K562 (cell line): ENCODE measurements at regions not wholly inside any gene's neighbourhood (a gene's known extent, or its start where the extent isn't known, plus 50 kb on each side); places are given as distances from the start of the nearest gene placed in this dataset.

Experiments
- ATAC-seq: fragments of 200-7000 bp; cut with Tn5 transposase; 3 replicates; pipeline ENCODE4 v1.9.1; 2020; ENCODE audit warnings: moderate library complexity
- BruUV-seq: library from RNA; stranded (reverse); fragments of 400-500 nt; replicated peaks from 2 replicates; lab custom pipeline; 2021; lab: Mats Ljungman, UMichigan
- CTCF ChIA-PET: fragments of 300-600 bp; formaldehyde crosslinking; extraction: SDS; loops from one replicate; lab custom pipeline; 2021; ENCODE audit warnings: low intra/inter-chr PET ratio; lab: Yijun Ruan, JAX
- POLR2A ChIA-PET: fragments of 300-600, 350-650 bp; sonication (Branson Sonifier 250); formaldehyde crosslinking; extraction: SDS; loops from one replicate; lab custom pipeline; 2021; ENCODE audit warnings: antibody characterized with exemption, inconsistent platforms; lab: Yijun Ruan, JAX
- DNase-seq, 4 experiments: peaks; one replicate each; pipeline versions ENCODE4 v3.0.0 to v3.0.0-alpha.2; 2011 to 2018; ENCODE audit warnings: low spot score in 3 of 4, mixed read lengths in 3 of 4; ENCODE audit errors: extremely low read depth in 1 of 4
- FAIRE-seq: peaks from 2 replicates; lab custom pipeline; 2011; peaks lifted over from hg19 to GRCh38; lab: Jason Lieb, UNC
- H2AFZ ChIP-seq: 2 replicates; pipeline ENCODE4 v1.6.0; 2011; ENCODE audit warnings: low read depth, low read length, control low read depth, inconsistent platforms
- H3K27ac ChIP-seq: fragments of 200-600 bp; 3 replicates; pipeline ENCODE4 v1.8.0; 2011; ENCODE audit warnings: low read depth, mild to moderate bottlenecking, control low read depth, inconsistent platforms, low read length, moderate library complexity, mixed read lengths; ENCODE audit errors: extremely low read depth
- H3K27me3 ChIP-seq, 2 experiments: fragments of 300-600 bp in 1 of 2; 2 replicates in 1 of 2; 3 replicates in 1 of 2; pipeline versions ENCODE4 v1.6.0 to v1.8.0; 2011; ENCODE audit warnings: inconsistent platforms in 2 of 2, low read length in 2 of 2, mild to moderate bottlenecking in 1 of 2, mixed read lengths in 1 of 2, moderate library complexity in 1 of 2; ENCODE audit not compliant: control insufficient read depth in 2 of 2, insufficient read depth in 2 of 2
- H3K36me3 ChIP-seq: fragments of 300-600 bp; 3 replicates; pipeline ENCODE4 v1.8.0; 2011; ENCODE audit warnings: mild to moderate bottlenecking, low read length, inconsistent platforms; ENCODE audit not compliant: control insufficient read depth, insufficient read depth
- H3K4me1 ChIP-seq, 2 experiments: fragments of 200-600 bp in 1 of 2; replicated peaks in 1 of 2; 2 replicates in 1 of 2; 3 replicates in 1 of 2; pipeline versions ENCODE4 v1.5.1 to v1.8.0; 2011; ENCODE audit warnings: inconsistent platforms in 2 of 2, low read length in 2 of 2, mild to moderate bottlenecking in 1 of 2, mixed read lengths in 1 of 2, moderate library complexity in 1 of 2; ENCODE audit not compliant: control insufficient read depth in 2 of 2, insufficient read depth in 2 of 2
- H3K4me2 ChIP-seq: 2 replicates; pipeline ENCODE4 v1.6.1; 2011; ENCODE audit warnings: low read length, control low read depth, inconsistent platforms, mixed read lengths; ENCODE audit not compliant: insufficient read depth
- H3K4me3 ChIP-seq: fragments of 200-600 bp; sonication (generic), shearing (Covaris generic); 2 replicates; pipeline ENCODE4 v1.5.1; 2016; ENCODE audit warnings: control low read depth, inconsistent platforms
- H3K79me2 ChIP-seq: fragments of 200-600 bp; 3 replicates; pipeline ENCODE4 v1.8.0; 2011; ENCODE audit warnings: low read length, inconsistent platforms; ENCODE audit not compliant: control insufficient read depth, insufficient read depth
- H3K9ac ChIP-seq, 2 experiments: 2 replicates each; pipeline versions ENCODE4 v1.6.0 to v1.6.1; 2011; ENCODE audit warnings: low read depth in 2 of 2, low read length in 2 of 2, control low read depth in 1 of 2, inconsistent platforms in 1 of 2, mild to moderate bottlenecking in 1 of 2, mixed read lengths in 1 of 2; ENCODE audit not compliant: insufficient read depth in 1 of 2
- H3K9me1 ChIP-seq: one replicate; pipeline ENCODE4 v1.6.0; 2011; ENCODE audit warnings: inconsistent platforms, mild to moderate bottlenecking, low read length, moderate library complexity; ENCODE audit not compliant: control insufficient read depth, insufficient read depth
- H3K9me3 ChIP-seq: replicated peaks from 2 replicates; pipeline ENCODE4 v1.5.1; 2011; ENCODE audit warnings: low read depth, low read length, inconsistent platforms; ENCODE audit not compliant: control insufficient read depth, insufficient read depth
- H4K20me1 ChIP-seq: replicated peaks from 2 replicates; pipeline ENCODE4 v1.6.1; 2011; ENCODE audit warnings: low read length, inconsistent platforms, mixed read lengths; ENCODE audit not compliant: control insufficient read depth, insufficient read depth
- DNMT1 ChIP-seq: fragments of 450-650 bp; IDR thresholded peaks from 2 replicates; pipeline ENCODE4 v1.6.1; 2016; ENCODE audit warnings: antibody characterized with exemption, mild to moderate bottlenecking
- IRF1 ChIP-seq: sonication (generic); formaldehyde crosslinking; IDR thresholded peaks from 2 replicates; pipeline ENCODE4 v1.8.0; 2022; ENCODE audit warnings: missing genetic modification reagents, mild to moderate bottlenecking, borderline replicate concordance
- KAT8 ChIP-seq: fragments of 450-650 bp; IDR thresholded peaks from 2 replicates; pipeline ENCODE4 v1.6.1; 2016; ENCODE audit warnings: low read depth, mild to moderate bottlenecking
- SNRNP70 ChIP-seq: fragments of 200-400 bp; formaldehyde crosslinking; optimal IDR thresholded peaks from 2 replicates; pipeline ENCODE3; 2017; ENCODE audit warnings: low read depth, low read length
- SOX6 ChIP-seq: fragments of 450-650 bp; IDR thresholded peaks from 2 replicates; pipeline ENCODE4 v1.6.1; 2014; ENCODE audit warnings: mild to moderate bottlenecking
- VEZF1 ChIP-seq: fragments of 200-800 bp; sonication (Bioruptor generic); IDR thresholded peaks from 2 replicates; pipeline ENCODE4 v1.6.1; 2017; ENCODE audit warnings: missing genetic modification characterization, missing compliant biosample characterization
- XRCC3 ChIP-seq: fragments of 450-650 bp; IDR thresholded peaks from 2 replicates; pipeline ENCODE4 v1.6.1; 2017; ENCODE audit warnings: mild to moderate bottlenecking, moderate library complexity
- ZFP91 ChIP-seq: sonication (generic); formaldehyde crosslinking; IDR thresholded peaks from 2 replicates; pipeline ENCODE4 v1.8.0; 2022; ENCODE audit warnings: mild to moderate bottlenecking, missing genetic modification reagents
- ZNF239 ChIP-seq: fragments of 250-450 bp; sonication (Bioruptor Pico); IDR thresholded peaks from 2 replicates; pipeline ENCODE4 v1.4.0; 2020; ENCODE audit warnings: mild to moderate bottlenecking
- ZNF324 ChIP-seq: fragments of 250-450 bp; sonication (Bioruptor Pico); IDR thresholded peaks from 2 replicates; pipeline ENCODE4 v1.4.0; 2020; ENCODE audit warnings: mild to moderate bottlenecking
- ZNF75A ChIP-seq: fragments of 450-650 bp; formaldehyde crosslinking; IDR thresholded peaks from 2 replicates; pipeline ENCODE4 v1.4.0; 2020; ENCODE audit warnings: mild to moderate bottlenecking
- WGBS: fragments of 100-300 bp; shearing (Covaris generic); methylation state at CpG from one replicate; pipeline ENCODE4 v1.1.6; 2016; ENCODE audit warnings: low coverage, mixed read lengths; ENCODE audit not compliant: insufficient coverage; ENCODE audit errors: missing lambda C conversion rate; 5-methylcytosine and 5-hydroxymethylcytosine counted together
- in situ Hi-C: fragments of 300-500 bp; cut with MboI; formaldehyde crosslinking; loops from 4 replicates; pipeline ENCODE4 v1.15.0; 2018; ENCODE audit warnings: inconsistent platforms, mixed read lengths
- intact Hi-C: fragments of 100-400 bp; cut with micrococcal nuclease; formaldehyde crosslinking; loops from 2 replicates; pipeline ENCODE4 v1.14.2; 2022
- TF ChIP-seq, protein P1 (sequence below): fragments of 250-450 bp; sonication (Bioruptor Pico); IDR thresholded peaks from 2 replicates; pipeline ENCODE4 v1.4.0; 2020
- TF ChIP-seq, protein P2 (sequence below): IDR thresholded peaks from 2 replicates; pipeline ENCODE4 v1.6.1; 2014; ENCODE audit warnings: antibody characterized with exemption
- TF ChIP-seq, protein P3 (sequence below), 2 experiments: fragments of 200-800 bp in 1 of 2; sonication (Bioruptor generic) in 1 of 2; sonication (generic) in 1 of 2; formaldehyde crosslinking in 1 of 2; IDR thresholded peaks in 1 of 2; conservative IDR thresholded peaks in 1 of 2; 2 replicates each; pipeline versions ENCODE4 v1.5.0 to v1.6.1; 2016 to 2020; ENCODE audit warnings: missing compliant biosample characterization in 1 of 2, missing genetic modification characterization in 1 of 2, missing genetic modification reagents in 1 of 2

- TF ChIP-seq VEZF1 (CRISPR knock-in tag): no peak
- no peak for TF ChIP-seq ZNF324 (CRISPR knock-in tag)
- TF ChIP-seq, protein P1, sequence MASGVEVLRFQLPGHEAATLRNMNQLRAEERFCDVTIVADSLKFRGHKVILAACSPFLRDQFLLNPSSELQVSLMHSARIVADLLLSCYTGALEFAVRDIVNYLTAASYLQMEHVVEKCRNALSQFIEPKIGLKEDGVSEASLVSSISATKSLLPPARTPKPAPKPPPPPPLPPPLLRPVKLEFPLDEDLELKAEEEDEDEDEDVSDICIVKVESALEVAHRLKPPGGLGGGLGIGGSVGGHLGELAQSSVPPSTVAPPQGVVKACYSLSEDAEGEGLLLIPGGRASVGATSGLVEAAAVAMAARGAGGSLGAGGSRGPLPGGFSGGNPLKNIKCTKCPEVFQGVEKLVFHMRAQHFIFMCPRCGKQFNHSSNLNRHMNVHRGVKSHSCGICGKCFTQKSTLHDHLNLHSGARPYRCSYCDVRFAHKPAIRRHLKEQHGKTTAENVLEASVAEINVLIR (CRISPR knock-in tag): no peak
- TF ChIP-seq ZNF75A (CRISPR knock-in tag): no peak
- no peak for TF ChIP-seq SOX6
- no peak for TF ChIP-seq IRF1 (CRISPR knock-in tag)
Observed at GRCh38 chr11:87455180-87455579, 417.4 kb downstream of the TMEM135 start (continued).

GRCh38 chr11:87454241-87454640 lies 416.5 kb downstream of the TMEM135 start:
- FAIRE-seq (no peak), DNase-seq (no peak), ATAC-seq (no peak)
- intact Hi-C loops: no loop called here
- H3K4me3 ChIP-seq: no peak overlapping the region
- in situ Hi-C loops: no loop called here
- H3K27ac ChIP-seq: no peak overlapping the region
- H3K79me2 ChIP-seq: no peaks in the 10 kb centered on the region
- ChIA-PET CTCF (no interaction called here), POLR2A (interaction anchor here (0.8 kb wide), 1 partner anchor 117 kb away, joined by 3 read pairs; no protein-coding TSS in a partner anchor)
- H3K4me2 ChIP-seq: no peak overlapping the region
- no TSS peak for BruUV-seq
- no peak overlapping the region for H3K9ac ChIP-seq
- no peaks in the 10 kb centered on the region for H3K9me1 ChIP-seq
- H4K20me1 ChIP-seq: no peaks in the 10 kb centered on the region
- no peaks in the 10 kb centered on the region for H3K4me1 ChIP-seq
- H3K36me3 ChIP-seq: no peaks in the 10 kb centered on the region
- WGBS: 0% methylated on average over 1 of the region's 1 CpG
- H2AFZ ChIP-seq: no peak overlapping the region
- H3K9me3 ChIP-seq: no peaks in the 10 kb centered on the region
- H3K27me3 ChIP-seq: no peaks in the 10 kb centered on the region
- TF ChIP-seq, protein P2, sequence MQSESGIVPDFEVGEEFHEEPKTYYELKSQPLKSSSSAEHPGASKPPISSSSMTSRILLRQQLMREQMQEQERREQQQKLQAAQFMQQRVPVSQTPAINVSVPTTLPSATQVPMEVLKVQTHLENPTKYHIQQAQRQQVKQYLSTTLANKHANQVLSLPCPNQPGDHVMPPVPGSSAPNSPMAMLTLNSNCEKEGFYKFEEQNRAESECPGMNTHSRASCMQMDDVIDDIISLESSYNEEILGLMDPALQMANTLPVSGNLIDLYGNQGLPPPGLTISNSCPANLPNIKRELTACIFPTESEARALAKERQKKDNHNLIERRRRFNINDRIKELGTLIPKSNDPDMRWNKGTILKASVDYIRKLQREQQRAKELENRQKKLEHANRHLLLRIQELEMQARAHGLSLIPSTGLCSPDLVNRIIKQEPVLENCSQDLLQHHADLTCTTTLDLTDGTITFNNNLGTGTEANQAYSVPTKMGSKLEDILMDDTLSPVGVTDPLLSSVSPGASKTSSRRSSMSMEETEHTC: no peak
- TF ChIP-seq ZFP91 (CRISPR knock-in tag) (no peak), KAT8 (no peak), XRCC3 (no peak), DNMT1 (no peak), SNRNP70 (no peak), ZNF239 (CRISPR knock-in tag) (no peak)
- TF ChIP-seq, protein P3, sequence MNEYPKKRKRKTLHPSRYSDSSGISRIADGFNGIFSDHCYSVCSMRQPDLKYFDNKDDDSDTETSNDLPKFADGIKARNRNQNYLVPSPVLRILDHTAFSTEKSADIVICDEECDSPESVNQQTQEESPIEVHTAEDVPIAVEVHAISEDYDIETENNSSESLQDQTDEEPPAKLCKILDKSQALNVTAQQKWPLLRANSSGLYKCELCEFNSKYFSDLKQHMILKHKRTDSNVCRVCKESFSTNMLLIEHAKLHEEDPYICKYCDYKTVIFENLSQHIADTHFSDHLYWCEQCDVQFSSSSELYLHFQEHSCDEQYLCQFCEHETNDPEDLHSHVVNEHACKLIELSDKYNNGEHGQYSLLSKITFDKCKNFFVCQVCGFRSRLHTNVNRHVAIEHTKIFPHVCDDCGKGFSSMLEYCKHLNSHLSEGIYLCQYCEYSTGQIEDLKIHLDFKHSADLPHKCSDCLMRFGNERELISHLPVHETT (CRISPR knock-in tag; conservative IDR thresholded peaks at IDR 0.05 in 1 of 2, IDR thresholded peaks at IDR 0.05 in 1 of 2): no peak
